MM.1S (cell line): ENCODE measurements at regions not wholly inside any gene's neighbourhood (a gene's known extent, or its start where the extent isn't known, plus 50 kb on each side); places are given as distances from the start of the nearest gene placed in this dataset.

ENCODE experiments used
- CTCF ChIP-seq: fragments of 300-600 bp; sonication (generic); IDR thresholded peaks from 2 replicates; pipeline ENCODE4 v1.5.1; 2016; ENCODE audit warnings: antibody characterized with exemption, low read length, mixed read lengths
- EZH2 ChIP-seq: fragments of 300-600 bp; sonication (generic); optimal IDR thresholded peaks from 2 replicates; pipeline ENCODE3; 2017; ENCODE audit warnings: low read depth, mild to moderate bottlenecking, antibody characterized with exemption, low read length, mixed read lengths
- EZH2phosphoT487 ChIP-seq: fragments of 300-600 bp; sonication (generic); IDR thresholded peaks from 2 replicates; pipeline ENCODE4 v1.6.1; 2018; ENCODE audit warnings: antibody characterized with exemption, low read length

- no peak for TF ChIP-seq CTCF
- no peak for TF ChIP-seq EZH2
- TF ChIP-seq EZH2phosphoT487 = no peak
Measured at GRCh38 chr7:125572414-125572813, 642.8 kb upstream of the POT1 start.
